GM12801 (cell line): ENCODE measurements at regions not wholly inside any gene's neighbourhood (a gene's known extent, or its start where the extent isn't known, plus 50 kb on each side); places are given as distances from the start of the nearest gene placed in this dataset.

Experiments
- CTCF ChIP-seq: IDR thresholded peaks from one replicate; pipeline ENCODE4 v1.5.1; 2011; ENCODE audit warnings: control low read depth; ENCODE audit not compliant: insufficient read length; ENCODE audit errors: extremely low read depth

GRCh38 chr1:88327391-88328267 is 356.4 kb upstream of the PKN2 start:
- TF ChIP-seq CTCF: no peak

GRCh38 chr1:88330201-88330600 is 353.9 kb upstream of the PKN2 start:
- no peak for TF ChIP-seq CTCF

- TF ChIP-seq CTCF: no peak
Measured at GRCh38 chr1:88333086-88333695, 350.9 kb upstream of the PKN2 start.

- TF ChIP-seq CTCF: no peak
Measured at GRCh38 chr1:88341447-88341846, 342.6 kb upstream of the PKN2 start.

- no peak for TF ChIP-seq CTCF
Measured at GRCh38 chr1:88350648-88351047, 333.4 kb upstream of the PKN2 start.

- no peak for TF ChIP-seq CTCF
Measured at GRCh38 chr1:88351960-88352359, 332.1 kb upstream of the PKN2 start.

- no peak for TF ChIP-seq CTCF
Measured at GRCh38 chr1:88354256-88354655, 329.8 kb upstream of the PKN2 start.
